ENCODE measurements at regions not wholly inside any gene's neighbourhood (a gene's known extent, or its start where the extent isn't known, plus 50 kb on each side); places are given as distances from the start of the nearest gene placed in this dataset.
"Not testable (repeated sequence)": the region's sequence is repeated elsewhere in the genome, so short reads cannot be mapped to it uniquely, and the experiment has no call there.

DNA sequence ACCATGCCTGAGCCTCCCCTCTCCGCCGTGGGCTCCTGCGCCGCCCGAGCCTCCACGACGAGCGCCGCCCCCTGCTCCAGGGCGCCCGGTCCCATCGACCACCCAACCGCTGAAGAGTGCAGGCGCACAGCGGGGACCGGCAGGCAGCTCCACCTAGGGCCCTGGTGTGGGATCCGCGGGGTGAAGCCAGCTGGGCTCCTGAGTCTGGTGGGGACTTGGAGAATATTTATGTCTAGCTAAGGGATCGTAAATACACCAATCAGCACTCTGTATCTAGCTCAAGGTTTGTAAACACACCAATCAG, 50.8 kb upstream of the FOXI3 start:
- H3K9me3 Mint-ChIP-seq; H3K36me3 ChIP-seq (ENCODE audit: insufficient read depth); H4K20me1 ChIP-seq (replicated peaks; ENCODE audit: insufficient read depth); H3K27ac ChIP-seq (ENCODE audit: low read depth); H3K4me3 Mint-ChIP-seq; H3K27ac Mint-ChIP-seq; H3F3A ChIP-seq (replicated peaks; ENCODE audit: low read depth); H3K4me1 Mint-ChIP-seq; H3K36me3 Mint-ChIP-seq (ENCODE audit: low read depth); H3K4me1 ChIP-seq (ENCODE audit: insufficient read depth); H3K27me3 Mint-ChIP-seq (ENCODE audit: insufficient read depth, low read depth, poor library complexity); H3K9me2 ChIP-seq (ENCODE audit: insufficient read depth); H3K79me2 ChIP-seq (replicated peaks; ENCODE audit: insufficient read depth): not testable (repeated sequence)
- peak overlapping the region; percentile 83; the same call in 1 of the 2 replicates for H2AFZ ChIP-seq
- ATAC-seq (peak; percentile 77), DNase-seq (ENCODE audit: low spot score) (peak; percentile 54)
- H3K27me3 ChIP-seq (ENCODE audit: insufficient read depth) = peaks cover 14% of the 10 kb centered on the region; the same call in 1 of the 2 replicates
- H3K4me2 ChIP-seq = peak overlapping the region; percentile 74
- TF ChIP-seq, protein P1, sequence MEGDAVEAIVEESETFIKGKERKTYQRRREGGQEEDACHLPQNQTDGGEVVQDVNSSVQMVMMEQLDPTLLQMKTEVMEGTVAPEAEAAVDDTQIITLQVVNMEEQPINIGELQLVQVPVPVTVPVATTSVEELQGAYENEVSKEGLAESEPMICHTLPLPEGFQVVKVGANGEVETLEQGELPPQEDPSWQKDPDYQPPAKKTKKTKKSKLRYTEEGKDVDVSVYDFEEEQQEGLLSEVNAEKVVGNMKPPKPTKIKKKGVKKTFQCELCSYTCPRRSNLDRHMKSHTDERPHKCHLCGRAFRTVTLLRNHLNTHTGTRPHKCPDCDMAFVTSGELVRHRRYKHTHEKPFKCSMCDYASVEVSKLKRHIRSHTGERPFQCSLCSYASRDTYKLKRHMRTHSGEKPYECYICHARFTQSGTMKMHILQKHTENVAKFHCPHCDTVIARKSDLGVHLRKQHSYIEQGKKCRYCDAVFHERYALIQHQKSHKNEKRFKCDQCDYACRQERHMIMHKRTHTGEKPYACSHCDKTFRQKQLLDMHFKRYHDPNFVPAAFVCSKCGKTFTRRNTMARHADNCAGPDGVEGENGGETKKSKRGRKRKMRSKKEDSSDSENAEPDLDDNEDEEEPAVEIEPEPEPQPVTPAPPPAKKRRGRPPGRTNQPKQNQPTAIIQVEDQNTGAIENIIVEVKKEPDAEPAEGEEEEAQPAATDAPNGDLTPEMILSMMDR (conservative IDR thresholded peaks at IDR 0.05; ENCODE audit: low read depth in 2 of 2) = peak; percentile 14 to 39; a peak in 2 of 4 replicates
- H3K4me3 ChIP-seq = peak overlapping the region; percentile 55
